Brain microvascular endothelial cell (primary cell): ENCODE measurements at regions not wholly inside any gene's neighbourhood (a gene's known extent, or its start where the extent isn't known, plus 50 kb on each side); places are given as distances from the start of the nearest gene placed in this dataset.

Experiments used
- DNase-seq: peaks from one replicate; pipeline ENCODE4 v3.0.0-alpha.2; 2020
- H3K27ac ChIP-seq: fragments of 250-450 bp; sonication (Bioruptor Pico); 2 replicates; pipeline ENCODE4 v1.5.1; 2020; ENCODE audit warnings: mild to moderate bottlenecking, moderate library complexity
- H3K27me3 ChIP-seq: fragments of 250-450 bp; sonication (Bioruptor Pico); replicated peaks from 2 replicates; pipeline ENCODE4 v1.5.1; 2020; ENCODE audit warnings: mild to moderate bottlenecking
- H3K36me3 ChIP-seq: fragments of 250-450 bp; sonication (Bioruptor Pico); replicated peaks from 2 replicates; pipeline ENCODE4 v1.5.1; 2020; ENCODE audit warnings: mild to moderate bottlenecking
- H3K4me3 ChIP-seq: 2 replicates; pipeline ENCODE4 v1.5.1; 2011; ENCODE audit warnings: low read depth, mild to moderate bottlenecking, control low read depth, low read length, moderate library complexity
- in situ Hi-C: cut with HindIII; loops from 2 replicates; pipeline ENCODE4 v1.10.0; 2017; ENCODE audit warnings: low sequenced_read_pairs, low pct_ligation_motif_present
- TF ChIP-seq, protein P1 (sequence below): IDR thresholded peaks from 2 replicates; pipeline ENCODE4 v1.5.1; 2011; ENCODE audit warnings: low read depth, mild to moderate bottlenecking, moderate library complexity, low read length, control low read depth, inconsistent platforms; ENCODE audit errors: missing control alignments

DNA sequence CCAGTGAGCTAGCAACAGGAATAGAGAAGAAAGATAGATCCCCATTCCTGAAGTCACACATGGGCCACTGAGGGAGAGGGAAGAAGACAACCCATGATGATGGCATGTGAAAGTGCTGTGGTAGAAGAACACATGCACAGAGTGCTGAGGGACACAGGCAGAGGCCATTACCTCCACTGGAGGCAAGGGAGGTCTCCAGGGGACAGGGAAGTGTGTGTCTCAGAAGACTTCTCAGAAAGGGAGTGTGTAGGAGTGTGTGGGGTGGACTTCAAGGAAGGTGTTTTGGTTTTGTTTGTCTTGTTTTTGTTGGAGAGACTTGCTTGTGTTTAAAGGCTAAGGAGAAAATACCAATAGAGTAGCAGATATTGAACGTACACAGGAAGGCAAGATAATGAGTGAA is 77.0 kb upstream of the SMARCA2 start:
- DNase-seq = no peak
- Histone ChIP-seq H3K27me3 (no peaks in the 10 kb centered on the region), H3K36me3 (no peaks in the 10 kb centered on the region), H3K4me3 (no peak overlapping the region), H3K27ac (no peak overlapping the region)
- in situ Hi-C loops = no loop called here
- TF ChIP-seq, protein P1, sequence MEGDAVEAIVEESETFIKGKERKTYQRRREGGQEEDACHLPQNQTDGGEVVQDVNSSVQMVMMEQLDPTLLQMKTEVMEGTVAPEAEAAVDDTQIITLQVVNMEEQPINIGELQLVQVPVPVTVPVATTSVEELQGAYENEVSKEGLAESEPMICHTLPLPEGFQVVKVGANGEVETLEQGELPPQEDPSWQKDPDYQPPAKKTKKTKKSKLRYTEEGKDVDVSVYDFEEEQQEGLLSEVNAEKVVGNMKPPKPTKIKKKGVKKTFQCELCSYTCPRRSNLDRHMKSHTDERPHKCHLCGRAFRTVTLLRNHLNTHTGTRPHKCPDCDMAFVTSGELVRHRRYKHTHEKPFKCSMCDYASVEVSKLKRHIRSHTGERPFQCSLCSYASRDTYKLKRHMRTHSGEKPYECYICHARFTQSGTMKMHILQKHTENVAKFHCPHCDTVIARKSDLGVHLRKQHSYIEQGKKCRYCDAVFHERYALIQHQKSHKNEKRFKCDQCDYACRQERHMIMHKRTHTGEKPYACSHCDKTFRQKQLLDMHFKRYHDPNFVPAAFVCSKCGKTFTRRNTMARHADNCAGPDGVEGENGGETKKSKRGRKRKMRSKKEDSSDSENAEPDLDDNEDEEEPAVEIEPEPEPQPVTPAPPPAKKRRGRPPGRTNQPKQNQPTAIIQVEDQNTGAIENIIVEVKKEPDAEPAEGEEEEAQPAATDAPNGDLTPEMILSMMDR = no peak

DNA sequence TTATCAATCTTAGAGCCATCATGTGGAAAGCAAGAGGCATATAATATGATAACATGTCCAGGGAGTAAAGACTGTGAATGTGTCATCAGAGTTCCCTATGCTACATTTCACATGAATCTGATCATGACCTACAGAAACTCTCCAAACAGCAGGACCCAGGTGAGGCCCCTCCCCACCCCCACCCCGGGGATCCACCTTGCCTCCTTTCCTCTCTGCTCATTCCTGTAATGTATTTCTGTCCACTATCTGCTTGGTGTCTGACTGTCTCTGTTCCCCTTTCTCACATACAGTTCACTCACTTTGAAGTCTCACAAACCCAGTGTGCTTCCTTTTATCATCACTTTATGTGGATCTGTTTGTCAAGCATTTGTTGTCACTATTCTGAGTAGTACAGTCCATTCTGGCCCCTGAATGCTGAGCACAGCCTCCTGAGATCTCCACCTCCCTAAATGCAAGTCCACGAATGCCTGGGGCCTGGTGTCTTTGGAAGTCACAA is 76.4 kb upstream of the SMARCA2 start:
- Histone ChIP-seq H3K27me3 (no peaks in the 10 kb centered on the region), H3K36me3 (no peaks in the 10 kb centered on the region), H3K4me3 (no peak overlapping the region), H3K27ac (no peak overlapping the region)
- in situ Hi-C loops = no loop called here
- no peak for DNase-seq
- TF ChIP-seq, protein P1 = no peak

DNA sequence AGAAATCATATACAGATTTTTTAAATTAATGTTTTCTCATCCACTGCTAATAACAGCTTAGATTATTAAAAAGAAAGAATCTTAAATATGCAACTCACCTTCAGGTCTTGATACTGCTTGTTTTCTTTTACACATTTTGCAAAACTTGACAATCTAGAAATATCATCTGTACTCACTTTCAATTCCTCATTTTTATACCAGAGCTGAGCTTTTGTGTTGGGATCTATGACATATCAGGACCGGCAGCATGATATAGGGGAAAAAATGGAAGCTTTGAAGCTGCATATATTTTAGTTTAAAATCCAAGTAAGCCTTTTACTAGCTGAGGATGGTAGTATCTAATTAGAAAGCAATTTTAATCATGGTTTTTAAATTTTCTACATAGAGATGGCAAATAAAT is 75.7 kb upstream of the SMARCA2 start:
- H3K36me3 ChIP-seq = no peaks in the 10 kb centered on the region
- H3K27ac ChIP-seq = no peak overlapping the region
- no peaks in the 10 kb centered on the region for H3K27me3 ChIP-seq
- DNase-seq = no peak
- TF ChIP-seq, protein P1 = no peak
- in situ Hi-C loops = no loop called here
- no peak overlapping the region for H3K4me3 ChIP-seq

DNA sequence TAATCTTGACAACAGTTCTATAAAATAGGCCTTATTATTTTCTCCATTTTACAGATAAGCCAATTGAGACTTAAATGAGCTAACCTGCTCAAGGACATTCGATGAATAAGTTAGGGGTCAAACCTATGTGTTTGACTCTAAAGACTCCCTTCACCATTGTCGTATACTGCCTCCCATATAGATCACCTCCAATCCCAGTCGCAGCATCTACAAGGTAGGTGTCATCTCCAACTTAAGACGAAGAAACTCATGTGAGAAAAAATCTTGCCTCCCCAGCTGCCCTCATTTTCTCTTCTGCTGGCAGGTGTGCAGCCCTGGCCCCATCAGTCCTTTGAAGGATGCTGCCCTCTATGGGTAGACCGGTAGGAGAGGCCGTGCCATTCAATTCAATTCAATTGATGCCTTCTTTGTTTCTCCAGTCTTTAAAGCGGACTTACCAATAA is 75.2 kb upstream of the SMARCA2 start:
- Histone ChIP-seq H3K36me3 (no peaks in the 10 kb centered on the region), H3K27ac (no peak overlapping the region), H3K4me3 (no peak overlapping the region), H3K27me3 (no peaks in the 10 kb centered on the region)
- in situ Hi-C loops = no loop called here
- no peak for DNase-seq
- TF ChIP-seq, protein P1 = peak; percentile 34

DNA sequence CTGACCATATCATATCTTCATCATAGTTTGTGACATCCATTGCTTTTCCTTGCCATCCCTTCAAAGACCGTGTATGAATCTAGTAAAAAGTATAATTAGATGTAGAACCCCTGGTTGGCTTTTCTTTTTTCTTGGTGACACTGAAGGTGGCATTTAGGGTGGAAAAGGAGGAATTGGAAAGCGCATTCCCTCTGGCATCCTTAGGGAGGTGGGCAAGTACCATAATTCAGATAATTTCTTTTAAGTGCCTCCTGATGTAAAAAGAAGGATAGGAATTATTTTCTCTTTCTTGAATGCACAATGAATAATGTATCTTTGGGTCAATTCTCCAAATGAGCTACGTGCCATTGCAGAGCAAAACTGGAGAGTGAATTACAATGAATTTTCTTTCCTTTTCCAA is 73.2 kb upstream of the SMARCA2 start:
- no peak overlapping the region for H3K27ac ChIP-seq
- H3K27me3 ChIP-seq = no peaks in the 10 kb centered on the region
- in situ Hi-C loops = no loop called here
- H3K4me3 ChIP-seq = no peak overlapping the region
- no peak for DNase-seq
- no peaks in the 10 kb centered on the region for H3K36me3 ChIP-seq
- TF ChIP-seq, protein P1 = no peak
